A673 (cell line): ENCODE measurements at regions not wholly inside any gene's neighbourhood (a gene's known extent, or its start where the extent isn't known, plus 50 kb on each side); places are given as distances from the start of the nearest gene placed in this dataset.

Source experiments
- EZH2 ChIP-seq: fragments of 200-600 bp; sonication (generic); IDR thresholded peaks from 2 replicates; pipeline ENCODE4 v1.6.1; 2017; ENCODE audit warnings: borderline replicate concordance, low read depth, mild to moderate bottlenecking, mixed read lengths, antibody characterized with exemption, low read length; ENCODE audit not compliant: poor library complexity, severe bottlenecking
- TF ChIP-seq, protein P1 (sequence below): fragments of 300-800, 200-600 bp; sonication (generic); conservative IDR thresholded peaks from 2 replicates; pipeline ENCODE4 v1.5.1; 2017; ENCODE audit warnings: low read depth, mild to moderate bottlenecking, antibody characterized with exemption, low read length, moderate library complexity, mixed read lengths

DNA sequence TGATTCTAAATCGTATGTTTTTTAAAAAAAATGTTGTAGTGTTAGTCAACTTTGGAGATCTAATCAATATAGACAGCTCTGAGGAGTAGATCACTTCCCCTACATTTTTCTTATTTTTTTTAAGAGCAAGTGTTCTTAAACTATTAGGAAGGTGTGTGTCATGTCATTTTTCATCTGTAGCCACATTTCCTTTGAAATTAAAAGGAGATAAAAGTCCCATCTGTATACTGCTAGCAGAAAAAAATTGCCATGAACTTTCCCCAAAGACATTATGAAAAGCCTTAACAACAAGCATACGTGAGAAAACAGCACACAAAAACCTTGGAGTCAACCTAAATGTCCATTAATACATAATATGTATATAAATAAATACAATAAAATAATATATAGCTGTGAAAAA is 286.6 kb downstream of the ETS1 start:
- TF ChIP-seq, protein P1, sequence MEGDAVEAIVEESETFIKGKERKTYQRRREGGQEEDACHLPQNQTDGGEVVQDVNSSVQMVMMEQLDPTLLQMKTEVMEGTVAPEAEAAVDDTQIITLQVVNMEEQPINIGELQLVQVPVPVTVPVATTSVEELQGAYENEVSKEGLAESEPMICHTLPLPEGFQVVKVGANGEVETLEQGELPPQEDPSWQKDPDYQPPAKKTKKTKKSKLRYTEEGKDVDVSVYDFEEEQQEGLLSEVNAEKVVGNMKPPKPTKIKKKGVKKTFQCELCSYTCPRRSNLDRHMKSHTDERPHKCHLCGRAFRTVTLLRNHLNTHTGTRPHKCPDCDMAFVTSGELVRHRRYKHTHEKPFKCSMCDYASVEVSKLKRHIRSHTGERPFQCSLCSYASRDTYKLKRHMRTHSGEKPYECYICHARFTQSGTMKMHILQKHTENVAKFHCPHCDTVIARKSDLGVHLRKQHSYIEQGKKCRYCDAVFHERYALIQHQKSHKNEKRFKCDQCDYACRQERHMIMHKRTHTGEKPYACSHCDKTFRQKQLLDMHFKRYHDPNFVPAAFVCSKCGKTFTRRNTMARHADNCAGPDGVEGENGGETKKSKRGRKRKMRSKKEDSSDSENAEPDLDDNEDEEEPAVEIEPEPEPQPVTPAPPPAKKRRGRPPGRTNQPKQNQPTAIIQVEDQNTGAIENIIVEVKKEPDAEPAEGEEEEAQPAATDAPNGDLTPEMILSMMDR, result no peak
- TF ChIP-seq EZH2, result no peak
